GM21619 (cell line): ENCODE measurements at regions not wholly inside any gene's neighbourhood (a gene's known extent, or its start where the extent isn't known, plus 50 kb on each side); places are given as distances from the start of the nearest gene placed in this dataset.
"Not testable (repeated sequence)": the region's sequence is repeated elsewhere in the genome, so short reads cannot be mapped to it uniquely, and the experiment has no call there.

Experiments
- ATAC-seq: cut with Tn5 transposase; IDR thresholded peaks from one replicate; pipeline ENCODE4 v1.9.1; 2021; ENCODE audit not compliant: unreplicated experiment

DNA sequence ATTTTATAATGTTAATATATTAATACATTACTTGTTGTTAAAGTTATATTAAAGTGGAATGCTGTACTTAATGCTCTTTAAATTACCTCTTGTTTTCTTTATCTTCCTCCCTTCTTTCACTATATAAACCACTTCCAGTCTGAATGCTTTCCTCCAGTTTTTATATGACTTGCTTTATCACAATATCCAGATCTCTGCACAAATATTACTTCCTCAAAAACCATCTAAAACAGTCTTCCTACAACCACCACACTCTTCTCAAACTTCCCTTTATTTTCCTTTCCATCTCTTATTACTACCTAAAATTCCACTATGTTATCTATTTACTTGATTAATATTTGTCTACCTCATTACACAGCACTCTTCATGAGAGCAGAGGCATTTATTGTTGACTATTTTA is 956.6 kb downstream of the LRFN5 start:
- no peak for ATAC-seq

DNA sequence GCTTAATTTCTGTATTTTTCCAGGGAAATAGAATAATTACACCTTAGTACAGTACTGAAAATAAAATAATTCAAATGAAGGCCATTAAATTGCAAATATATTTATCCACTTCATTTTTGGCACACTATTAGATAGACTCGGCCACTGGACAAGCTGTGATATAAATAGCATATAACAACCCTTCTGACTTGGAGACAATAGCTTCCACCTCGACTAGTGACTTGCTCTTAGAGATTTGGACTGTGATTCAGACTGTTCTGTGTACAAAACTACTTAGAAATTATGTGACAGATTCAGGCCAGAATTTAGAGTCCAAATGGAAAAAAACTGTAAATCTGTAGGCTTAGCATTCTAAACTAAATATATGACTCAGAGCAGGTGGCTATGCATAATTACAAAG is 949.9 kb downstream of the LRFN5 start:
- ATAC-seq, result no peak

DNA sequence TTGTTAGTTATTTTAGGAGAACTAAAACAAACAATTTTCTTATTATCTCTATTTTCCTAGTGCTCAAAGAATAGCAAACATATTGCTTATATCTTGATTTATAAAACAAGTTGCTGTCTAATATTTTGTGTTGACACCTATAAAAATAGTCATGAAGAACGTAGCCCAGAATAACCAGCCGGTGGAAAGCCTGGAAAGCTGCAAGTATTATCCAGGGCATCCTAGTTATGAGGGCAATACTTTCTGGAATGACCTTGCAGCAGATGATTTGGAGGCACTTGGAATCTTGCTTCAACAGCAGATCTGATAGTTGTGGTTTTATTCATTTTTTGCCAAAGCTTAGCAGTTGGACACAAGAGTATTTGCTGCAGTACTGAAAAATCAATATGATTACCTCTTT is 948.7 kb downstream of the LRFN5 start:
- ATAC-seq, result no peak

DNA sequence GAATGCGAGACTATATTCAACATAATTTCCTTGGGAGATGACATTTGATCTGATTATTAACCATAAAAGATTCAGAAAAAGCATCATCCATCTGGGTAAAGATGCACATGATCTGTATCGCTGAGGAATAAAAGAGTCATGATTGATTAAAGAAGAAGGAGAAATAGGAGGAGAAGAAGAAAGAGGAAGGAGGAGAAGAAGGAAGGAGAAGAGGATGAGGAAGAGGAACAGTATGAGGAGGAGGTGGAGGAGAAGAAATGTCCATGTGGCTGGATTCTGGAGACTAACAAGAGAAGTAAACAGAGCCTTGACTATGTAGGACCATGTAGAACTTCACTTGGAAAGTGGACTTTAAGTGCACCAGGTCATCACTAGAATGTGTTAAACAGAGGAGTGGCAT is 947.4 kb downstream of the LRFN5 start:
- no peak for ATAC-seq

DNA sequence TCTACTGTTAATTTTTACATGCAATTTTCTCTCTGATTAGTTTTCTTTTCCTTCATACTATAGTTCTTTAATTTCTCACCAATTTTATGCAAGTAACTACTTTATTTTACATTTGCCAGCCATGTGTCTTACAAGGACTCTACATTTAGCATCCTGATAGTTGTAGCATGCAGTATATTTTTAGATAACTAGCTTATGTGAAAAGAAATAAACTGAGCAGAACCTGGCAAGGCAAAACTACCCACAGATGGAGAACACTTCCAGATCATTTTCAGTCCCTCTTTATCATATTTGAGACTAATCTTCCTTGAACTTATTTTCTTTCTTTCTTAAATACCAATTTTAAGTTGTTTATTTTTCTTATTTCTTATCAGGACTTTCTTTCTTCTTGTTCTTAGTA is 943.6 kb downstream of the LRFN5 start:
- no peak for ATAC-seq

DNA sequence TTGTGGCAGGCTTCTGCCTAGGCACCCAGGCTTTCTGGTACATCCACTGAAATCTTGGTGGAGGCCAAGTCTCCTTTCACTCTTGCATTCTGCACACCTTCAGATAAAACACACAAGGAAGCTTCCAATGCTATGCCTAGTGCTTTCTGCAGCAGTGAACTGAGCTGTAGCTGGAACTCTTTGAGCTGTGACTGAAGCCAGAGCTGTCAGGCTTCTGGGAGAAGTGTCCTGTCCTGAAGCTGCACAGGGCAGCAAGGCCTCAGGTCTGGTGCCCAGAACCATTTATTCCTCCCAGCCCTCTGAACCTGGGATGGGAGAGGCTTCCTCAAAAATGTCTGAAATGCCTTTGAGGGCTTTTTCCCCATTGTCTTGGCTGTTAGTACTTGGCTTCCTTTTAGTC is 941.7 kb downstream of the LRFN5 start:
- ATAC-seq, result no peak

DNA sequence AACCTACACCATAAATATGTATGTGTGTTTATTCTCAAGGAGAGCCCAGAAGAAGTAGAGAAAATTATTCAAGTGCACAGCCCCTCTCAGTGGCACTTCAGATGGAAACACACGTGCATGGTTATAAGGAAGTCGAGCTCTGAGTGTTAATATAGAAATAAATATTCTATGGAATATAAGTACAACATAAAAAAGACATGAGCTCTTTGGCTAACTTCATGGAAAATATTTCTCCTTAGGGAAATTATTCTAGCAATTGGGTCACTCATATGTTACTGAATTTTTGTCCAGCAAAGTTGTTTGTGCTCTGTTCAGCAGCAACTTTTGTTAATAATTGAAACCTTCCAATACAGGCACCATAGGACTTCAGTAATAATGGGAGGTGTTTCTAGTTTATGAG is 939.0 kb downstream of the LRFN5 start:
- ATAC-seq, result no peak

DNA sequence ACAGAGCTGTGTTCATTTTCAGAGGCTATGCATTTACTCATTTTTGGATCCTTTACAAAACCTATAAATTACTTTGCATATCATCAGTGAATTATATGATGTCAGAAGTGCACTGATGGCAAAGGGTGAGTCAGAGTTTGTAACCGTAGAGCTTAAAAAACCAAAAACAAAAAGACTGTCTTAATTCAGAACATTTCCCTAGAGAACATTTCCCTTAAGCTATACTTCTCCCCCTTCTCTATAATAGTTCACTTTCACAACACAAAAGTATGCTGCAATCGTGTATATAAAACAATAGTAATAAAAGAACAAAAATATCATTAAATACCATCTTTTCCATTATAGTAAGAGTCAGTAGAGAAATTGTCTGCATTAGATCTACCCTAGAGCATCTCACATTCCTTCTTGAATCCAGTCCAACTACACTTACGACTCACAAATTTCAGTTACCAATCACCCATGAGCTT is 934.9 kb downstream of the LRFN5 start:
- ATAC-seq, result no peak

DNA sequence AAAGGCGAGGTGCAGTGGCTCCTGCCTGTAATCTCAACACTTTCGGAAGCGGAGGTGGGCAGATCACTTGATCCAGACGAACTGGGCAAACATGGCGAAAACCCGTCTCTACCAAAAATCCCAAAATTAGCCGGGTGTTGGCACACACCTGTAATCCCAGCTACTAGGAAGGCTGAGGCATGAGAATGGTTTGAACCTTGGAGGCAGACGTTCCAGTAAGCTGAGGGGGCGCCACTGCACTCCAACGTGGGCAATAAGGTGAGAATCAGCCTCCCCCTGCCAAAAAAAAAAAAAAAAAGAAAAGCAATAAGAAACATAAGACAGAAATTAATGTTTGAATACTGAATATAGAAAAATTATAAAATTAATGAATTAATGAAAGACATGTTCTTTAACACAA is 928.7 kb downstream of the LRFN5 start:
- no peak for ATAC-seq

DNA sequence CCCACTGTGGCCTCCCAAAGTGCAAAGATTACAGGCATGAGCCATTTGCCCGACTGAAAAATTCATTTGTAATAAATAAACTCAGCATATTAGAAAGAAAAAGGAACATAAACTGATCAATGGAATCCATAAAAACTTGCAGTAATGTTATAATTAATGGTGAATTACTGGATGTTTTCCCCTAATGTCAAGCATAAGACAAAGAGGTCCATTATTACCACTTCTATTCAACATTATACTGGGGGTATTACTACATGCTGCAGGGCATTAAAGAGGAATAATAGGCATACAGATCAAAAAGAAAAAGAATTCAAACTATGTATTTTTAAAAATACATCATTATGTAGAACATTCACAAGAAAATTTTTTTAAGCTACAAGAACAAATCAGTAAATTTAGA is 926.8 kb downstream of the LRFN5 start:
- no peak for ATAC-seq

DNA sequence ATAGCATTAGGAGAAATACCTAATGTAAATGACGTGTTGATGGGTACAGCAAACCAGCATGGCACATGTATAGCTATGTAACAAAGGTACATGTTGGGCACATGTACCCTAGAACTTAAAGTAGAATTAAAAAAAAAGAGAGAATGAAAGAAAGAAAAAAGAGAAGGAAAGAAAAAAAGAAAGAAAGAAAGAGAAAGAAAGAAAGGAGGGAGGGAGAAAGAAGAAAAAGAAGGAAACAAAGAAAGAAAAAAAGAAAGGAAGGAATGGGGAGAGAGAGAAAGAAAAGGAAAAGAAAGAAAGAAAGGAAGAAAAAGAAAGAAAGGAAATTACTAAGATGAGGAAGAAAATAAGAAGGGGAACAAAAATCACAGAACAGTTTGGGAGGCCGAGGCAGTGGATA is 925.5 kb downstream of the LRFN5 start:
- ATAC-seq, result no peak

DNA sequence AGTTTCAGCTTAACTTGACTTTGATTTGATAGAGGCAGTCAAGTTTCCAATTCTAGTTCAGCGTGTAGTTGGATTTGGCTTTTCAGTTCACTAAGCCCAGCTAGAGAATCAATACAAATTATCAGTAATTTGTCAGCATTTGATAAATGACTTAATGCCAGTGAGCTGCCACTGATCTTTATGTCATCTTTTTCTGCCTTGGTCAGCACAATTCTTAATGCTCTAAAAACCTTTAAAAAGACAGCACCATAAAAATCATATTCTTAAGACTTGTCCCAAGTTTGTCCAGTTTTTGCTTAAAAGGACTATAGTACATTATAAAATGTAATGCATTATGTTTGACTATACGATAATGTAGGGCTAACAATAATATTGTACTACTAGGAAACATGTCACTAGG is 920.5 kb downstream of the LRFN5 start:
- ATAC-seq, result no peak

DNA sequence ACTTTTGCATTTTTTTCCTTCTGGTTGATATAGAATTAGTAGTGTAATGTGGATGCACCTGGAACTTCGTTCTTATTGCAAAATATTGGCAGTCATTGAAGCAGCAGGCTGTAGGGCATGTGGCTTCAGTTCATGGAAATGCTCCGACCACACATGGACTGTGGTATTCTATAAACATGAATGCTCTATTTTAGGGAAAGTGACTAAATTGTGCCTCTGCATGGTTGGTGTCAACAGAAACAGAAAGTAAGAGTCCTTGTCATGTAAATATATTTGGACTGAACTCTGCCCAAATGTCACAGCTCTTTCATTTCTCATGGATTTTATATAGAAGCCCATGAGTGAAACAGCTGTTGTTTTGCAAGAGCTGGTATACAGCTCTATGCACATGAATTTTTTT is 917.0 kb downstream of the LRFN5 start:
- ATAC-seq, result peak; percentile 96

DNA sequence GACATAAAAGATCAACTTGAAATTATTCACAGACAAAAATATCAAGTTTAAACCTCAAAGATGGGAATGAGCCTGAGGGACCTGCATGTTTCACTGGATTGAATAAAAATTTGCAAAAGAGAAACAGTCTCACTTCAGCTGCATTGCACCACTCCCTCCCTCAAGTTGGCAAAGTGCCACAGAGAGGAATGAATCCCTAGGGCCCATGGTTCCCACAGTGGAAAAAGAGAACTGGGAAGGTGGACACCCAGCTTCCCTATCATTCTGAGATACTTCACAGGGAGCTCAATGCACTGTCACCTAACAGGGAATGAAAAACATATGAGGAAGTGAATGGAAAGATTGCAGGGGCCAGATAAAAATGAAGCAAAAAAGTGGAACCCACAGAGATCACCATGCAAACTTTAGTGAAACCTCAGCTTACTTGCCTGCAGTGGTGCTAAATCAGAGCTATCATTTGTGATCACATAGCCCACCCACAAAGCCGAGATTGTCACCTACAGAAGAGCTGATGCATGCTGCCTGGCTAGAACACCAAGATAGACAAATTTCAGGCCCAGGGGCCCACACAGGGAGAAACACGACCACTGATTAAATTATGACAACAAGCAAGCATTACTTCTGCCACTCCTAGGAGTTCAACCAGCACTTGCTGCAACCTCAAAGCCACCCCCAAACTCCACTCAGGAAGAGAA is 911.3 kb downstream of the LRFN5 start:
- no peak for ATAC-seq

DNA sequence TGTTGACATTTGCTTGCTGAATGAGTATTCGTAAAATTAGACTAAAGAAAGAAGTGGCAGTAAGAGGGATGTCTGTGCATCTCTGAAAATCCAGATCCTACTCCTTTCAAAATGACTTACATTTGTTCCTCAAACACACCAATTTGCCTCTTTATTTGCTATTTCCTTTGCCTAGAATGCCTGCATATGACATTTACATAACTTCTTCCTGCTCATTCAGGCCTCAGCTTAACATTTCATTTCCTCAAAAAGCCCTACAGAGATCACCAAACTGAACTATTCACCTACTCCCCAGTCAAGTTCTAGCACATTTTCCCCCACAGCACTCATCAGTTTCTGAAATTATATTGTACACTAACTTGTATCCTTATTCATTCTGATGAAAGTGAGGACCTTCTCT is 907.2 kb downstream of the LRFN5 start:
- ATAC-seq, result no peak

DNA sequence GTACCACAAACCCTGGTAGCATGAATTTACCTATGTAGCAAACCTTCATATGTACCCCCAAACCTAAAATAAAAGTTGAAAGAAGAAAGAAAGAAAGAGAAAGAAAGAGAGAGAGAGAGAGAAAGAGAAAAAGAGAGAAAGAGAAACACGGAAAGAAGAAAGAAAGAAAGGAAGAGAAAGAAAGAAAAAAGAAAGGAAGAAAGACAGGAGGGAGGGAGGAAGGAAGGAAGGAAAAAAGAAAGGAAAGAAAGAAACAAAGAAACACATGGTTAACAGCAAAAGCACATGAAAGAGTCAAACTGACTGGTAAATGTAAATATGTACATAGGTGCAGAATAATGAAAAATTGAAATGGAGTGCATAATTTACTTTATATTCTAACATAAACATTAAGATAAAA is 903.4 kb downstream of the LRFN5 start:
- no peak for ATAC-seq

DNA sequence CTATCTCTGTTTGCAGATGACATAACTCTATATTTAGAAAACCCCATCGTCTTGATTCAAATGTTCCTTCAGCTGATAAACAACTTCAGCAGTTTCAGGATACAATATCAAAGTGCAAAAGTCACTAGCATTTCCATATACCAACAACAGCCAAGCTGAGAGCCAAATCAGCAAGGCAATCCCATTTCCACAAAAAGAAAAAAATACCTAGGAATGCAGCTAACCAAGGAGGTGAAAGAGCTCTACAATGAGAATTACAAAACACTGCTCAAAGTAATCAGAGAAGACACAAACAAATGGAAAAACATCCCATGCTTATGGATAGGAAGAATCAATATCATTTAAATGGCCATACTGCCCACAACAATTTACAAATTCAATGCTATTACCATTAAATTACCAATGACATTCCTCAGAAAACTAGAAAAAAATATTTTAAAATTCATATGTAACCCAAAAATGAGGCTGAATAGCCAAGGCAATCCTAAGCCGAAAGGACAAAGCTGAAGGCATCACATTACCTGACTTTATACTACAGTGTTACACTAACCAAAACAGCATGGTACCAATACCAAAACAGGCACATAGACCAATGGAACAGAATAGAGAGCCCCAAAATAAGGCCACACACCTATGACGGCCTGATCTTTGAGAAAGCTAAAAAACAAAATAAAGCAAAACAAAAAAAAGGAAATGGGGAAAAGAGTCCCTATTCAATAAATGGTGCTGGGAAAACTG is 901.7 kb downstream of the LRFN5 start:
- ATAC-seq, result no peak

DNA sequence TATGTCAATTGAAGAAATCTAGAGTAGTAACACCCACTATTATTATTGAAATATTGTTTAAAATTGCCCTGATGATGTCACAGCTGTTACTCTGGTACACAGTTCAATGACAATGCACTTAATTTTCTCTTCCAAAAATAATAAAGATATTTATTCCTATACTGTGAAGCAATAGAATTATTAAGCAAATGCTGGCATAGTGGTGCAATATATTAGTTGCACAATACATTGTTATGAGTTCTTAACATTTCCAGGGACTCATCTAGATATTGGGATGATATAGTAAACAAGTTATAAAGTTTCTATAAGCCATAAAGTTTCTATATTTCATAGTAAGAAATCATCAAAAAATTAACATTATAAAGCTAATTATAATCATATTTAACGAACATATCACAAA is 897.8 kb downstream of the LRFN5 start:
- ATAC-seq, result no peak

DNA sequence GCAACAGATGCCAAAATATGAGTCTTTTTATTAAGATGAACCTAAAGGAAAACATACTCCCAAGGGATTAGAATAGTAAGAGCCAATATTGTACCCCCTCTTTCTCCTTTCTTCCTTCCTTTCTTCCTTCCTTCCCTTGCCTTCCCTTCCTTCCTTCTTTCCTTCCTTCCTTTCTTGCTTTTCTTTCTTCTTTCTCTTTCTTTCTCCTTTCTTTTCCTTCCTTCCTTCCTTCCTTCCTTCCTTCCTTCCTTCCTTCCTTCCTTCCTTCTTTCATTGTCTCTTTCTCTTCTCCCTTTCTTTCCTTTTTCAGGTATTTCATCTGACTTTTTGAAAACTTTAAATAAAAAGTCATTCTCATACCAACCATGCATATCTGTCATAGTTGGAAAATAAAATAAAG is 892.5 kb downstream of the LRFN5 start:
- ATAC-seq, result no peak

DNA sequence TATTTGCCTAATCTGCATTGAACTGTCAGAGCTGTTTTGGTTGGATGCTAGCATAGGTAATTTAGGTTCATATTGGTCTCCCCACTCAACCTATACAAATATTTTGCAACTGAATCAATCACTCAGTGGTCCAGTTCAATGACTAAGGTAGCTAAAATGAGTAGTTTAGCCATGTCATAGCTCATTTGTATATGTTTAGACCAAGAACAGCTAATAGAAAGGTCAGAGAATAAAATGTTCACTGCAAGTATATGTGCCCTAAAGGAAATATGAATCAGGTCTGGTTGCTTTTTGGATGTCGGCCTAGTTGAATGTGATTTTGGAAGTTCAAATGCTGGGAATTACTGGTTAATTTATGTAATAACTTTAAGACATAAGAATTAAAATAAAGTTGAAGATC is 883.9 kb downstream of the LRFN5 start:
- no peak for ATAC-seq

DNA sequence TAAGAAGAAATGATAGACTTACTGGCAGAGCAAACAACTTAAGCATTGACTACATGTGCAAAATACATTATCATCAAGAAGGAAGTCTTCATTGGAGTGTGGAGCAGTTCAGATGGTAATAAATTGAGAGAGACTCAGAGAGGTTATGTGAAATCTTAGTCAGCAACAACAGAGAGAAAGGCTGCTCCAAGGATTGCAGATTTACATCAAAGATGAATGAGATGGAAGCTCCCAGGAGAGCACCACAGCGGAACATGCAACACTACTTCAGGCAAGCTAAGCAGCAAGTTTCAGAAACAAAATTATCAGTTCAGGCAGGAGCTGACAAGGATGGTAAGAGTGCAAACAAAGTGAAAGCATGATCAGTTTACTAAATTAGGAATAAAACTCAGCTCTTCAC is 882.3 kb downstream of the LRFN5 start:
- ATAC-seq, result no peak

DNA sequence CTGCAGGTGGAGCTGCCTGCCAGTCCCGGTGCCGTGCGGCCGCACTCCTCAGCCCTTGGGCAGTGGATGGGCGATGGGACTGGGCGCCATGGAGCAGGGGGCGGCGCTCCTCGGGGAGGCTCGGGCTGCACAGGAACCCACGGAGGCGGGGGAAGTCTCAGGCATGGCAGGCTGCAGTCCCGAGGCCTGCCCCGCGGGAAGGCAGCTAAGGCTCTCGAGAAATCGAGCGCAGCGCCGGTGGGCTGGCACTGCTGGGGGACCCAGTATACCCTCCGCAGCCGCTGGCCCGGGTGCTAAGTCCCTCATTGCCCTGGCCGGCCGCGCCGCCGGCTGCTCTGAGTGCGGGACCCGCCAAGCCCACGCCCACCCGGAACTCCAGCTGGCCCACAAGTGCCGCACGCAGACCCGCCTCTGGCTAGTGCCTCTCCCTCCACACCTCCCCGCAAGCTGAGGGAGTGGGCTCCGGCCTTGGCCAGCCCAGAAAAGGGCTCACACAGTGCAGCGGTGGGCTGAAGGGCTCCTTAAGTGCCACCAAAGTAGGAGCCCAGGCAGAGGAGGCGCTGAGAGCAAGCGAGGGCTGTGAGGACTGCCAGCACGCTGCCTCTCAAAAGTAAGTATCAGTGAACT is 875.8 kb downstream of the LRFN5 start:
- not testable (repeated sequence) for ATAC-seq
